Activated CD8-positive, alpha-beta memory T cell treated with anti-CD3 and anti-CD28 coated beads, Interleukin-2, amount 10 ng/mL, durations not matched to agents 7 days and 5 days (primary cell): ENCODE measurements at regions not wholly inside any gene's neighbourhood (a gene's known extent, or its start where the extent isn't known, plus 50 kb on each side); places are given as distances from the start of the nearest gene placed in this dataset.
"Not testable (repeated sequence)": the region's sequence is repeated elsewhere in the genome, so short reads cannot be mapped to it uniquely, and the experiment has no call there.

ENCODE experiments used
- ATAC-seq: fragments of 150-1000 bp; cut with Tn5 transposase; one replicate; pipeline ENCODE4 v1.10.0; 2021; ENCODE audit warnings: moderate library complexity
- CTCF ChIA-PET: fragments of 350-600 bp; sonication (Branson Sonifier 250); formaldehyde crosslinking; loops from one replicate; lab custom pipeline; 2021; ENCODE audit warnings: antibody characterized with exemption; lab: Charles Lee
- DNase-seq: peaks from one replicate; pipeline ENCODE4 v3.0.0-alpha.2; 2020
- H3K27ac Mint-ChIP-seq: one replicate; pipeline ENCODE4 v1.8.0; 2021; ENCODE audit warnings: mild to moderate bottlenecking, mixed read lengths
- H3K27me3 Mint-ChIP-seq: one replicate; pipeline ENCODE4 v1.8.0; 2021; ENCODE audit warnings: mixed read lengths
- H3K36me3 Mint-ChIP-seq: one replicate; pipeline ENCODE4 v1.8.0; 2021; ENCODE audit warnings: mild to moderate bottlenecking, mixed read lengths
- H3K4me1 Mint-ChIP-seq: one replicate; pipeline ENCODE4 v1.8.0; 2021; ENCODE audit warnings: mixed read lengths
- H3K4me3 Mint-ChIP-seq: one replicate; pipeline ENCODE4 v1.8.0; 2021; ENCODE audit warnings: mild to moderate bottlenecking, moderate library complexity, mixed read lengths
- H3K9me3 Mint-ChIP-seq: one replicate; pipeline ENCODE4 v1.8.0; 2022; ENCODE audit warnings: low read depth, mixed read lengths

DNA sequence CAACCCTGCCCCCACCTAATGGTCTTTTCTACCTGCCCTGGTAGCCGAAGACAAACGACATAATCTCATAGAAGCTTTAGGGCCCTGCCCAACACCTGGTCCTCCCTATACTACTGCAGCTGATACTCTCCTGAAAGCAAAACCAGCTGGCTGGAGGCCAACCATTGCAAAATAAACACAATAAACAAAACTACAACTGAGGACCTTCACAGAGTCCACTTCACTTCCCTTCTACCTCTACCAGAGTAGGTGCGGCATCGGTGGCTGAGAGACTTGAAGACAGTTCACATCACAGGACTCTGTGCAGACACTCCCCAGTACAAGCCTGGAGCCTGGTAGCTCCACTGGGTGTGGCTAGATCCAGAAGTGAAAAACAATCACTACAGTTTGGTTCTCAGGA, 476.2 kb downstream of the MMUT start:
- peaks cover 12% of the 10 kb centered on the region for H3K9me3 Mint-ChIP-seq
- ATAC-seq (no peak), DNase-seq (no peak)
- no peaks in the 10 kb centered on the region for H3K4me1 Mint-ChIP-seq
- no peaks in the 10 kb centered on the region for H3K27me3 Mint-ChIP-seq
- no peak overlapping the region for H3K4me3 Mint-ChIP-seq
- H3K27ac Mint-ChIP-seq, result no peak overlapping the region
- no peaks in the 10 kb centered on the region for H3K36me3 Mint-ChIP-seq
- CTCF ChIA-PET, result no interaction called here

DNA sequence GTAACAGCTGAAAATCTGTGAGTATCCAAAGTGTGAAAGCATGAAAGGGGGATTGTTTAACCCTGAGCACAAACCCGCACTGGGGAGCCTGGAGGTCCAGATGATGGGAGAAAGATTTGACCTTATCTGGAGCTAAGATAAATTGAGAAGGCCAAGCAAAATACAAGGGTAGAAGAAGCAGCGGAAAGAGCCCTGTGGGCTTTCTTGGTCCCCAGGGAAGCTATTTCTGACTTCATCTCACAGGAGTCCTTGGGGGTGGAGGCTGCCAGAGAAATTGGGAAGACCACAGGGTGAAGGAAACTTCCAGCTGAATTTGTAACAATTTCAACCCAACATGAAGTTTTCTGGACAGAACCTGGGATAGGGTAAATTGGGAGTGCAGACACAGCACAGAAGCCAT, 476.9 kb downstream of the MMUT start:
- no peak overlapping the region for H3K4me3 Mint-ChIP-seq
- H3K4me1 Mint-ChIP-seq, result no peaks in the 10 kb centered on the region
- no peak overlapping the region for H3K27ac Mint-ChIP-seq
- no peaks in the 10 kb centered on the region for H3K27me3 Mint-ChIP-seq
- DNase-seq, result no peak
- CTCF ChIA-PET, result no interaction called here
- H3K36me3 Mint-ChIP-seq, result no peaks in the 10 kb centered on the region
- ATAC-seq, result no peak
- peaks cover 10% of the 10 kb centered on the region for H3K9me3 Mint-ChIP-seq

DNA sequence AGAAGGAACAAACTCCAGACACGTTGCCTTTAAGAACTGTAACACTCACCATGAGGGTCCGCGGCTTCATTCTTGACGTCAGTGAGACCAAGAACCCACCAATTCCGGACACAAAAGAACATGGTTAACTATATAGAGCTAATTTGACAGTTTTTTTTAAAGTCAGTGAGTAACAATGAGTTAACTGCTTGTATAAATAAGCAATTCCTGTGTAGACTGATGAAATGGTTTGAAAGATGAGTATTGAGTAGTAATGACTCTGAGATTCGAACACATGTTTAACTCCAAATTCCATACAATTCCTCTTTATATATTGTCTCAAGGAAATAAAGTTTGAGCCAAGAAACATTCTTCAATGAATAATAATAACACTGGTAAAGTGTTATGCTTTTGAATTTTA, 478.0 kb downstream of the MMUT start:
- Mint-ChIP-seq H3K36me3 (no peaks in the 10 kb centered on the region), H3K9me3 (peaks cover 8% of the 10 kb centered on the region), H3K4me3 (no peak overlapping the region), H3K4me1 (no peaks in the 10 kb centered on the region), H3K27me3 (no peaks in the 10 kb centered on the region), H3K27ac (no peak overlapping the region)
- ATAC-seq (no peak), DNase-seq (no peak)
- CTCF ChIA-PET, result no interaction called here

DNA sequence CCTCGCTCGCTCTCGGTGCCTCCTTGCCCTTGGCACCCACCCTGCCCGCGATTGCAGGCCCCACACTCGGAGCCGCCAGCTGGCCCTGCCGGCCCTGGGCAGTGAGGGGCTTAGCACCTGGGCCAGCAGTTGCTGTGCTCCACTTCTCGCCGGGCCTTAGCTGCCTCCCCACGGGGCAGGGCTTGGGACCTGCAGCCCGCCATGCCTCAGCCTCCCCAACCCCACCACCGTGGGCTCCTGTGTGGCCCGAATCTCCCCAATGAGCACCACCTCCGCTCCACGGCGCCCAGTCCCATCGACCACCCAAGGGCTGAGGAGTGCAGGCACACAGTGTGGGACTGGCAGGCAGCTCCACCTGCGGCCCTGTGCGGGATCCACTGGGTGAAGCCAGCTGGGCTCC, 479.1 kb downstream of the MMUT start:
- H3K4me3 Mint-ChIP-seq, CTCF ChIA-PET, H3K4me1 Mint-ChIP-seq, H3K36me3 Mint-ChIP-seq, DNase-seq, H3K27me3 Mint-ChIP-seq, ATAC-seq, H3K27ac Mint-ChIP-seq: not testable (repeated sequence)
- H3K9me3 Mint-ChIP-seq, result peaks cover 13% of the 10 kb centered on the region

DNA sequence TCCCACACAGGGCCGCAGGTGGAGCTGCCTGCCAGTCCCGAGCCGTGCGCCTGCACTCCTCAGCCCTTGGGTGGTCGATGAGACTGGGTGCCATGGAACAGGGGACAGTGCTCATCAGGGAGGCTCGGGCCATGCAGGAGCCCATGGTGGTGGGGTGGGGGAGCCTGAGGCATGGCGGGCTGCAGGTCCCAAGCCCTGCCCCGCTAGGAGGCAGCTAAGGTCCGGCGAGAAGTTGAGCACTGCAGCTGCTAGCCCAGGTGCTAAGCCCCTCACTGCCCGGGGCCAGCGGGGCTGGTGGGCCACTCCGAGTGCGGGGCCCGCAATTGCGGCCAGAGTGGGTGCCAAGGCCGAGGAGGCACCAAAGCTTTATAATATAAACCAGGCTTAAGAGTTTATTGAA, 479.7 kb downstream of the MMUT start:
- ATAC-seq, result no peak
- no peak overlapping the region for H3K4me3 Mint-ChIP-seq
- DNase-seq, result no peak
- no peaks in the 10 kb centered on the region for H3K27me3 Mint-ChIP-seq
- H3K9me3 Mint-ChIP-seq, result peaks cover 13% of the 10 kb centered on the region
- no peaks in the 10 kb centered on the region for H3K4me1 Mint-ChIP-seq
- CTCF ChIA-PET, result no interaction called here
- no peaks in the 10 kb centered on the region for H3K36me3 Mint-ChIP-seq
- H3K27ac Mint-ChIP-seq, result no peak overlapping the region

DNA sequence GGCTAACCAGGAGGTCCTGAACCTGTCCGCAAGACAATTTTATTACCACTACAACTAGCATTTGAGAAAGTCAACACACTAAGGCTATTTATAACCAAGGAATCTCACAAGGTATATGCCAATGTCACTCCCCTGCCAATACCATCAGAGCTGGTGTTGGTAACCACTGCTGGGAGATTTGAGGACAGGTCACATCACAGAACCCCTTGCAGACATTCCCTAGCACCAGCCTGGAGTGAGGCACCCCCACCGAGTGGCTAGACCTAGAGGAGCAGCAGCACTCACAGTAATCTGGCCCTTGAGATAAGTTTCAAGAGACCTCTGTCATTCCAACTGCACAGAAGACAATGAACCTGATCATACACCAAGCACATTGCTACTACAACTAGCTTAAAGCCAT, 483.2 kb downstream of the MMUT start:
- DNase-seq (no peak), ATAC-seq (no peak)
- Mint-ChIP-seq H3K4me3 (no peak overlapping the region), H3K9me3 (peaks cover 13% of the 10 kb centered on the region), H3K27me3 (no peaks in the 10 kb centered on the region), H3K27ac (no peak overlapping the region), H3K4me1 (no peaks in the 10 kb centered on the region), H3K36me3 (no peaks in the 10 kb centered on the region)
- CTCF ChIA-PET, result no interaction called here

DNA sequence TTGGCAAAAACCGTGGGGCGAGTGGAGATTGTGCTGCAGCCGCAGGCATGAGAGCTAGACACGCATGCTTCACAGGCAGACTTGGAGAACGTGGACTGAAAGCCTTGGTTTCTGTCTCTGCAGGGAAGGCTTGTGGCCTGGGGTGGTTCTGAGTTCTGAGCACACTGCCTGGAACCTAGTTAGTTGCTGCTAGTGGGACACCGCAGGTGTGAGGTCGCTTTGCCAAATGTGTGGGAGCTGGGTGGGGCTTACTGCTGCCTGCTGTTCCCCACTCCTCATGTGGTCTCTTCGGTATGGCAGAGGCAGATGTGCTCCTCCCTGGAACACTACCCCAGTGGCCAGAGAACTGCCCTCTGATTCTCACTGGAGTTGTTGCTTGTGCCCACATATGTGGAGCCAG, 484.0 kb downstream of the MMUT start:
- peaks cover 13% of the 10 kb centered on the region for H3K9me3 Mint-ChIP-seq
- ATAC-seq (no peak), DNase-seq (no peak)
- no peaks in the 10 kb centered on the region for H3K36me3 Mint-ChIP-seq
- no peaks in the 10 kb centered on the region for H3K27me3 Mint-ChIP-seq
- no peak overlapping the region for H3K27ac Mint-ChIP-seq
- CTCF ChIA-PET, result no interaction called here
- H3K4me1 Mint-ChIP-seq, result no peaks in the 10 kb centered on the region
- no peak overlapping the region for H3K4me3 Mint-ChIP-seq

DNA sequence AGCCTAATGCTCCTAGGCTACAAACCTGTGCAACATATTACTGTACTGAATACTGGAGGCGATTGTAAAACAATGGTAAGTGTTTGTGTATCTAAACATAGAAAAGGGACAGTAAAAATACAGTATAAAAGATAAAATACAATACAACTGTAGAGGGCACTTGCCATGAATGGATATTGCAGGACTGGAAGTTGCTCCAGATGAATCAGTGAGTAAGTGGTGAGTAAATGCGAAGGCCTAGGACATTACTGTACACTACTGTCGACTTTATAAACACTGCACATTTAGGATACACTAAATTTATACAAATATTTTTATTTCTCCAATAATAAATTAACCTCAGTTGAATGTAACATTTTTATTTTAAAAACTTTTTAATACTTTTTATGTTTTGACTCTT, 485.0 kb downstream of the MMUT start:
- Mint-ChIP-seq H3K4me1 (no peaks in the 10 kb centered on the region), H3K27ac (no peak overlapping the region), H3K27me3 (no peaks in the 10 kb centered on the region), H3K9me3 (peaks cover 13% of the 10 kb centered on the region), H3K36me3 (no peaks in the 10 kb centered on the region), H3K4me3 (no peak overlapping the region)
- ATAC-seq, result no peak
- CTCF ChIA-PET, result no interaction called here
- DNase-seq, result no peak

DNA sequence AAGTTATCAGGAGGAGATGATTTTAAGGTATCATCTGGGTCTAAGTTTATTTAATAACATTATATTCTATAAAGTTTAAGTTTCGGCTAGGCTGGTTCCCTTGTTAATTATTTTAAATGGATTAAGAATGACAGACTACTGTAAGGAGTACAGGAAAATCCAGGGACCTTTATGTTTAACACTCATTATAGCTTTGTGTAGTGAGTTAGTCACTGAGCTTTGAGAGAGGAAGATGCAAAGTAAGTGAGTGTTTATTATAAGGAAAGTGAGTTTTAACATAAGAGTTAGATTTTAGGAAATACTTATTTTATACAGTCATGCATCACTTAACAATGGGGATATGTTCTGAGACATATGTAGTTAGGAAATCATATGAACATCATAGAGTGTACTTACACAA, 485.5 kb downstream of the MMUT start:
- DNase-seq (no peak), ATAC-seq (no peak)
- Mint-ChIP-seq H3K9me3 (peaks cover 13% of the 10 kb centered on the region), H3K27me3 (no peaks in the 10 kb centered on the region), H3K4me3 (no peak overlapping the region), H3K4me1 (no peaks in the 10 kb centered on the region), H3K36me3 (no peaks in the 10 kb centered on the region), H3K27ac (no peak overlapping the region)
- CTCF ChIA-PET, result no interaction called here

DNA sequence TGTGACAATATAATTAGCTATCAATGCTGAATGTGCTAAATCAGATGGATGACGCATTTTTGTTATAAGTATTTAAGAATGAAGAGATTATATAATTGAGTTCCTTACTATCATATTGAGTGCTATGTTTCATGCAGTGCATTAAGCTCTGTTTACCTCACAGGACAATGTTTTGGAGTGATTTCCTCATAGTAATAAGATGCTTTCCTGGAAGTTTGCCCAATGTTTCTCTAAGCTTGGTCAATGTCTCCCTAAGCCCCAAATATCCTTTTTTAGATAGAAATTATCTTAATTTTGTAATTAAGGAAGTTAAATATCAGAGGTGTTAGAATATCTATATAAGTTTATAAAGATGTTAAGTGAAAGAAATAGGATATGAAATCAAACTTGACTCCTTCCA, 489.6 kb downstream of the MMUT start:
- Mint-ChIP-seq H3K4me3 (no peak overlapping the region), H3K9me3 (peaks cover 4% of the 10 kb centered on the region), H3K27me3 (no peaks in the 10 kb centered on the region), H3K36me3 (no peaks in the 10 kb centered on the region), H3K4me1 (no peaks in the 10 kb centered on the region), H3K27ac (no peak overlapping the region)
- CTCF ChIA-PET, result no interaction called here
- ATAC-seq, result no peak
- DNase-seq, result no peak

DNA sequence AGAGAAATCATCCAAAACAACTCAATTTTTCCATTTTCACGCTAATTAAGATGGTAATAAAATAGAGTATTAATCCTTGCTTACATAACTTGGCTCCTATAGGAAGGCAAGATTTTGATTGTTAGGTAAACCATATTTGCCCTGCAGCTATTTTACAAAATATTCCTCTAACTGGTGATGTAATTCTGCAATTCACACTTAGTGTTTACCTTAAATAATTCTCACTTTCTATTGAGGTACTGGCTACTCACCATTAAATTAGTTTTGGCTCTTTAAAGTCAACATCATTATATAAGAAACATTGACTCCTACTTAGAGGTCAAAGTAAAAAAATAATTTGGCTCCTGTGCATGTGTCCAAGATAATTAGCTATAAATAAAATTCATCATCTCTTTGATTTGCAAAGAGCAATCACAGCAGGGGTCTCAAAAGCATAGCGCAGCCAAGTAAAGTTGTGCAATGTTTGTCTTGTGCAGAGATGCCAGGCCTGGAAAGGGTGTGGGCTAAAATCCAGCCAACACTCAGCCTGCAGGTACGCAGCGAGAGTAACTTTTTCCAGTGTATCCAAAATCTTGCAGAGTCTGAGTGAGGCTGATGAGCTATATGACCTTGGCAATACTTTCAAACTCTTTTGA, 501.2 kb downstream of the MMUT start:
- no peaks in the 10 kb centered on the region for H3K36me3 Mint-ChIP-seq
- CTCF ChIA-PET, result no interaction called here
- no peaks in the 10 kb centered on the region for H3K27me3 Mint-ChIP-seq
- ATAC-seq, result no peak
- DNase-seq, result no peak
- H3K27ac Mint-ChIP-seq, result no peak overlapping the region
- no peak overlapping the region for H3K4me3 Mint-ChIP-seq
- H3K9me3 Mint-ChIP-seq, result peaks cover 5% of the 10 kb centered on the region
- H3K4me1 Mint-ChIP-seq, result no peaks in the 10 kb centered on the region

DNA sequence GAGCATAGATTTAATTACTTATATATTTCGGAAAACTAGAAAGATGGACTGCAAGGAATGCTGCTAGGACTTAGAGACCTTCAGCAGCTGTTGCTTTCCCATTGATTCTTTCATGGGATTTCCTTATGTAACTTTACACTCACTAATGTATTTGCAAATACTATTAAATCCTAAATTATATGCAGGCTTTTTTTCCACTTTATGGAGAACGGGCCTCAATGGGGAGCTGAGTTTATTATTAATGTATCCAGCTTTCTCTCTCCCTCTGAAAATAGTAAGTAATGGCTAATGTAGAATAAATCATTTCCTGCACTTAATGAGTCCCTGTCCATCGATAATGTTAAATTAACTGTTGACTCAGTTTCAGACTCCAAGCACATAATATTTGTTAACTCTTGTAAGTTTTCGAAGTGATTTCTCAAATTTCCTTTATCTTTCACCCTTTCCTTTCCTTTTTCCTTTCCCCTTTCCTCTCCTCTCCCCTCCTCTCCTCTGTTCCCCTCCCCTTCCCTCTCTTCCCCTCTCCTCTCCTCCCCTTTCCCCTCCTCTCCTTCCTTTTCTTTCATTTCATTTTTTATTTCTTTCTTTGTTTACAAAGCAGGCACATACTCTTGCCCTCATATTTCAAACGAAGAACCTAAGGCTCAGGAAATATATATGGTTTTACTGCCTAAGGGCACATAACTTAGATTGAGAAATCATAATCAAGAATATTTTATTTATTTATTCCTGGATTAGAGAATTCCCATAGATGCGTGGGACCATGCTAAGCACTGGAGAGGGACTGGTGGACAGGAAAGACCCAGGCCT, 503.6 kb downstream of the MMUT start:
- peaks cover 5% of the 10 kb centered on the region for H3K9me3 Mint-ChIP-seq
- CTCF ChIA-PET, result interaction anchor here (1.2 kb wide), 1 partner anchor 17 kb away, joined by 3 read pairs; no protein-coding TSS in a partner anchor
- ATAC-seq, result no peak
- DNase-seq, result no peak
- H3K27ac Mint-ChIP-seq, result no peak overlapping the region
- no peaks in the 10 kb centered on the region for H3K27me3 Mint-ChIP-seq
- H3K4me3 Mint-ChIP-seq, result no peak overlapping the region
- H3K36me3 Mint-ChIP-seq, result no peaks in the 10 kb centered on the region
- H3K4me1 Mint-ChIP-seq, result no peaks in the 10 kb centered on the region

DNA sequence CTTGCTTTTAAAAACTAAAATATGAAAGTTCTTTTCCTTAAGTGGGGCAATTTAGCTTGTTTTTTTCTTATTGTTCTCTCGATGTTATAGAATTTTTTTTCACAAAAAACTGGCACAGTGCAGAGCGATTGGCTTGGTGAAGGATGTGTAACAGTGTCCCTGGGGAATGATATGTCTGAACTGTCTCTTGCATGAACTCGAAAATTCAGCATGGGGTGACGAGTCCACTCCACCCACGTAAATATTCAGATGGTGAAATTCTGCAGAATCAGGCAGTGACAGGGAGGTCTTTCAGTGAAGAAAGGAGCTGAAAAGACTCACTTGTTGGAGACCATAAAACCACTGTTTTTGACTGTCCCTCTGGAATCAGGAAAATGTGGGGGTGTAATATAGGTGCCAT, 505.3 kb downstream of the MMUT start:
- Mint-ChIP-seq H3K4me1 (no peaks in the 10 kb centered on the region), H3K27me3 (no peaks in the 10 kb centered on the region), H3K27ac (no peak overlapping the region), H3K4me3 (no peak overlapping the region), H3K36me3 (no peaks in the 10 kb centered on the region), H3K9me3 (peaks cover 8% of the 10 kb centered on the region)
- CTCF ChIA-PET, result no interaction called here
- no peak for ATAC-seq
- no peak for DNase-seq

DNA sequence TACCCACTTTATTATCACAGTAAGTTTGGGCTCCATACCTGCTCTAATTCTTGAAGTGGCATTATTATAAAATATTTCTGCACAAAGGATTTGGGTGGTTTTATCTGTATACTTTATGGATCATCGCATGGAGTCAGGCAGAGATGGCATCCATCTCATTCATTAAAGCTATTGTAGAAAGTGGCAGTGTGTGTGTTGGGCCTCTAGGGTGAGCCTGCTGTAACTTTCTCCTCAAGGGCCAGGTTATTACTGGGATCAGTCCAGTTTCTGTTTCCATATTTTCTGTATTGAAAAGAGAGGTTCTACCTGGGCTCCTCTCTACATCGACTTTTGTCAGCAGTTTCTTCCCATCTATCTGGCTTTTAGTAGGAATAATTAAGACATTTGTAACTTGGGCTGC, 511.1 kb downstream of the MMUT start:
- ATAC-seq, result no peak
- no peak for DNase-seq
- Mint-ChIP-seq H3K27ac (no peak overlapping the region), H3K4me1 (no peaks in the 10 kb centered on the region), H3K4me3 (no peak overlapping the region), H3K27me3 (no peaks in the 10 kb centered on the region), H3K9me3 (peaks cover 12% of the 10 kb centered on the region), H3K36me3 (no peaks in the 10 kb centered on the region)
- CTCF ChIA-PET, result no interaction called here
